Liver (tissue), 8 donors: ENCODE measurements at regions not wholly inside any gene's neighbourhood (a gene's known extent, or its start where the extent isn't known, plus 50 kb on each side); places are given as distances from the start of the nearest gene placed in this dataset.

Experiments used
- DNase-seq: peaks from one replicate; pipeline ENCODE4 v3.0.0-alpha.2; 2017; ENCODE audit warnings: low spot score
- H3K27ac ChIP-seq, 2 donors: one replicate each; pipeline ENCODE4 v1.7.0; 2013; ENCODE audit warnings: inconsistent platforms in 2 of 2, low read length in 2 of 2, control low read depth in 1 of 2, low read depth in 1 of 2, mild to moderate bottlenecking in 1 of 2
- H3K27me3 ChIP-seq, 4 donors: one replicate each; pipeline versions ENCODE4 v1.6.1 to v1.7.0; 2013; ENCODE audit warnings: low read length in 3 of 4, inconsistent platforms in 1 of 4, mild to moderate bottlenecking in 1 of 4, moderate library complexity in 1 of 4; ENCODE audit not compliant: control insufficient read depth in 4 of 4, insufficient read depth in 4 of 4
- H3K36me3 ChIP-seq, 4 donors: one replicate each; pipeline versions ENCODE4 v1.6.1 to v1.7.0; 2013; ENCODE audit warnings: low read length in 3 of 4, mild to moderate bottlenecking in 3 of 4, low read depth in 1 of 4, moderate library complexity in 1 of 4; ENCODE audit not compliant: control insufficient read depth in 4 of 4, insufficient read depth in 3 of 4
- H3K4me1 ChIP-seq, 4 donors: one replicate each; pipeline versions ENCODE4 v1.6.1 to v1.7.0; 2013; ENCODE audit warnings: low read length in 3 of 4, mild to moderate bottlenecking in 3 of 4, moderate library complexity in 1 of 4; ENCODE audit not compliant: control insufficient read depth in 4 of 4, insufficient read depth in 4 of 4
- H3K4me3 ChIP-seq, 3 donors: one replicate each; pipeline versions ENCODE4 v1.6.1 to v1.7.0; 2013; ENCODE audit warnings: low read length in 3 of 3, control low read depth in 1 of 3, low read depth in 1 of 3, mild to moderate bottlenecking in 1 of 3
- H3K9ac ChIP-seq, 2 donors: one replicate each; pipeline ENCODE4 v1.7.0; 2013; ENCODE audit warnings: low read length in 2 of 2, mild to moderate bottlenecking in 2 of 2, moderate library complexity in 2 of 2, control low read depth in 1 of 2, low read depth in 1 of 2
- H3K9me3 ChIP-seq, 4 donors: one replicate each; pipeline versions ENCODE4 v1.6.1 to v1.7.0; 2013; ENCODE audit warnings: low read length in 3 of 4; ENCODE audit not compliant: control insufficient read depth in 4 of 4
- ATF3 ChIP-seq: IDR thresholded peaks from 2 replicates; pipeline ENCODE4 v1.6.1; 2016; ENCODE audit warnings: antibody characterized with exemption
- CTCF ChIP-seq: fragments of 150-350 bp; IDR thresholded peaks from 2 replicates; pipeline ENCODE4 v1.5.1; 2017; ENCODE audit warnings: improper control_type of control experiment, low read depth, low read length; ENCODE audit not compliant: missing input control
- EGR1 ChIP-seq, 2 donors: IDR thresholded peaks; 2 replicates each; pipeline ENCODE4 v1.6.1; 2016 to 2018; ENCODE audit warnings: antibody characterized with exemption in 2 of 2, low read depth in 2 of 2
- FOXA1 ChIP-seq: IDR thresholded peaks from 2 replicates; pipeline ENCODE4 v1.6.1; 2016; ENCODE audit warnings: antibody characterized with exemption
- FOXA2 ChIP-seq: IDR thresholded peaks from 2 replicates; pipeline ENCODE4 v1.6.1; 2016; ENCODE audit warnings: antibody characterized with exemption
- GABPA ChIP-seq, 2 donors: IDR thresholded peaks in 1 of 2; conservative IDR thresholded peaks in 1 of 2; 2 replicates each; pipeline ENCODE4 v1.6.1; 2016; ENCODE audit warnings: antibody characterized with exemption in 2 of 2, mild to moderate bottlenecking in 1 of 2, moderate library complexity in 1 of 2
- HNF4A ChIP-seq, 2 donors: conservative IDR thresholded peaks; 2 replicates each; pipeline ENCODE4 v1.6.1; 2016; ENCODE audit warnings: antibody characterized with exemption in 2 of 2, mild to moderate bottlenecking in 2 of 2
- HNF4G ChIP-seq: IDR thresholded peaks from 2 replicates; pipeline ENCODE4 v1.6.1; 2016; ENCODE audit warnings: antibody characterized with exemption
- JUND ChIP-seq, 2 donors: IDR thresholded peaks; 2 replicates each; pipeline ENCODE4 v1.6.1; 2016; ENCODE audit warnings: antibody characterized with exemption in 2 of 2
- NR2F2 ChIP-seq: IDR thresholded peaks from 2 replicates; pipeline ENCODE4 v1.6.1; 2016; ENCODE audit warnings: antibody characterized with exemption
- RAD21 ChIP-seq, 2 donors: IDR thresholded peaks; 2 replicates each; pipeline ENCODE4 v1.6.1; 2016; ENCODE audit warnings: antibody characterized with exemption in 2 of 2, mild to moderate bottlenecking in 2 of 2
- REST ChIP-seq: IDR thresholded peaks from 2 replicates; pipeline ENCODE4 v1.6.1; 2016; ENCODE audit warnings: antibody characterized with exemption, mild to moderate bottlenecking
- RXRA ChIP-seq, 2 donors: IDR thresholded peaks; 2 replicates each; pipeline ENCODE4 v1.6.1; 2017 to 2018; ENCODE audit warnings: antibody characterized with exemption in 2 of 2, mild to moderate bottlenecking in 1 of 2
- SP1 ChIP-seq: IDR thresholded peaks from 2 replicates; pipeline ENCODE4 v1.6.1; 2018; ENCODE audit warnings: antibody characterized with exemption, mild to moderate bottlenecking
- TAF1 ChIP-seq: conservative IDR thresholded peaks from 2 replicates; pipeline ENCODE4 v1.6.1; 2016; ENCODE audit warnings: antibody characterized with exemption, mild to moderate bottlenecking
- YY1 ChIP-seq: IDR thresholded peaks from 2 replicates; pipeline ENCODE4 v1.6.1; 2016; ENCODE audit warnings: antibody characterized with exemption, mild to moderate bottlenecking
- WGBS: extraction: QIAGEN DNeasy Blood & Tissue Kit; methylation state at CpG from one replicate; pipeline ENCODE4 v1.1.7; 2013; 5-methylcytosine and 5-hydroxymethylcytosine counted together
- TF ChIP-seq, protein P1 (sequence below): IDR thresholded peaks from 2 replicates; pipeline ENCODE4 v1.6.1; 2016; ENCODE audit warnings: antibody characterized with exemption
- TF ChIP-seq, protein P2 (sequence below): IDR thresholded peaks from 2 replicates; pipeline ENCODE4 v1.6.1; 2016; ENCODE audit warnings: antibody characterized with exemption
- donor health status: healthy.
- donor health status: healthy.
- donor health status: healthy.
- donor health status: healthy.
- donor health status: healthy.

- Histone ChIP-seq H3K9ac (no peak overlapping the region), H3K4me1 (no peaks in the 10 kb centered on the region), H3K4me3 (no peak overlapping the region), H3K36me3 (no peaks in the 10 kb centered on the region), H3K27me3 (no peaks in the 10 kb centered on the region), H3K27ac (no peak overlapping the region), H3K9me3 (no peaks in the 10 kb centered on the region)
- TF ChIP-seq RAD21 (IDR thresholded peaks at IDR 0.05) (no peak), ATF3 (no peak), TAF1 (no peak), HNF4G (no peak), FOXA1 (no peak), CTCF (no peak), FOXA2 (no peak), HNF4A (conservative IDR thresholded peaks at IDR 0.05) (no peak), EGR1 (IDR thresholded peaks at IDR 0.05; ENCODE audit: low read depth in 2 of 2) (no peak), JUND (IDR thresholded peaks at IDR 0.05) (no peak)
- TF ChIP-seq, protein P1, sequence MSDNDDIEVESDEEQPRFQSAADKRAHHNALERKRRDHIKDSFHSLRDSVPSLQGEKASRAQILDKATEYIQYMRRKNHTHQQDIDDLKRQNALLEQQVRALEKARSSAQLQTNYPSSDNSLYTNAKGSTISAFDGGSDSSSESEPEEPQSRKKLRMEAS, result no peak
- WGBS, result 81% methylated on average over 1 of the region's 1 CpG
- no peak for DNase-seq
Observed at GRCh38 chr4:18252052-18252451, 230.5 kb upstream of the LCORL start.

DNA sequence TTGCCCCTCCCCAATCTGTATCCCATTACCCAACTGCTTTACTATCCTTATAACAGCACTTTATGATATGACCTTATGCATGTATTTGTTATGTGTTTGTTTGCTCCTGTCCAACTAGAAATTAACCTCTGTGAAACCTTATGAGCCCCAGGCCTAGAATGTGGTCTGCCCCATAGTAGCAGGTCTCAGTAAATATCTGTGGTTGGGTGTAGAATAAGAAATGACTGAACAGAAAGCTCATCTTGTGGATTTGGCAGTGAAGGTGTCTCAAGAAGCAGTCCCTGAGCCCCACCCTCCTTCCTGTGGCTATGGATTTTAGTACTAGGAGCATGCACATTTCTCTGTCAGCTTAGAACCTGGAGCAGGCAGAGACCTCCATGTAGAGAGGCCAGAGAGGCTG, 229.0 kb upstream of the LCORL start:
- TF ChIP-seq RAD21 (IDR thresholded peaks at IDR 0.05), result no peak
- TF ChIP-seq FOXA2, result no peak
- no peak for TF ChIP-seq REST
- TF ChIP-seq HNF4A (conservative IDR thresholded peaks at IDR 0.05), result no peak
- no peak for TF ChIP-seq EGR1 (IDR thresholded peaks at IDR 0.05; ENCODE audit: low read depth in 2 of 2)
- no peak for TF ChIP-seq JUND (IDR thresholded peaks at IDR 0.05)
- TF ChIP-seq YY1, result no peak
- TF ChIP-seq SP1, result no peak
- TF ChIP-seq NR2F2, result no peak
- TF ChIP-seq, protein P2, sequence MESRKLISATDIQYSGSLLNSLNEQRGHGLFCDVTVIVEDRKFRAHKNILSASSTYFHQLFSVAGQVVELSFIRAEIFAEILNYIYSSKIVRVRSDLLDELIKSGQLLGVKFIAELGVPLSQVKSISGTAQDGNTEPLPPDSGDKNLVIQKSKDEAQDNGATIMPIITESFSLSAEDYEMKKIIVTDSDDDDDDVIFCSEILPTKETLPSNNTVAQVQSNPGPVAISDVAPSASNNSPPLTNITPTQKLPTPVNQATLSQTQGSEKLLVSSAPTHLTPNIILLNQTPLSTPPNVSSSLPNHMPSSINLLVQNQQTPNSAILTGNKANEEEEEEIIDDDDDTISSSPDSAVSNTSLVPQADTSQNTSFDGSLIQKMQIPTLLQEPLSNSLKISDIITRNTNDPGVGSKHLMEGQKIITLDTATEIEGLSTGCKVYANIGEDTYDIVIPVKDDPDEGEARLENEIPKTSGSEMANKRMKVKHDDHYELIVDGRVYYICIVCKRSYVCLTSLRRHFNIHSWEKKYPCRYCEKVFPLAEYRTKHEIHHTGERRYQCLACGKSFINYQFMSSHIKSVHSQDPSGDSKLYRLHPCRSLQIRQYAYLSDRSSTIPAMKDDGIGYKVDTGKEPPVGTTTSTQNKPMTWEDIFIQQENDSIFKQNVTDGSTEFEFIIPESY, result no peak
- TF ChIP-seq GABPA (IDR thresholded peaks at IDR 0.05 in 1 of 2, conservative IDR thresholded peaks at IDR 0.05 in 1 of 2), result no peak
- TF ChIP-seq ATF3, result no peak
- no peak for TF ChIP-seq TAF1
- TF ChIP-seq, protein P1, result no peak
- no peak for TF ChIP-seq CTCF
- no peak for TF ChIP-seq HNF4G
- TF ChIP-seq RXRA (IDR thresholded peaks at IDR 0.05), result no peak
- TF ChIP-seq FOXA1, result no peak
- Histone ChIP-seq H3K9me3 (no peaks in the 10 kb centered on the region), H3K9ac (no peak overlapping the region), H3K27me3 (no peaks in the 10 kb centered on the region), H3K4me3 (no peak overlapping the region), H3K4me1 (no peaks in the 10 kb centered on the region), H3K36me3 (no peaks in the 10 kb centered on the region), H3K27ac (no peak overlapping the region)
- no peak for DNase-seq
